Activated T-helper 2 cell treated with anti-CD3 and anti-CD28 coated beads, Interferon-gamma antibody, Interleukin-2, Interleukin-4, amounts not matched to agents 10 μg/mL and 5 μg/mL and 100 μg/mL, durations not matched to agents 14 hours and 24 hours and 36 hours (primary cell): ENCODE measurements at regions not wholly inside any gene's neighbourhood (a gene's known extent, or its start where the extent isn't known, plus 50 kb on each side); places are given as distances from the start of the nearest gene placed in this dataset.

Experiments
- DNase-seq: peaks from one replicate; pipeline ENCODE4 v3.0.0; 2021; ENCODE audit warnings: low spot score
- H3K27ac Mint-ChIP-seq: one replicate; pipeline ENCODE4 v1.8.0; 2021; ENCODE audit warnings: mixed read lengths
- H3K27me3 Mint-ChIP-seq: one replicate; pipeline ENCODE4 v1.8.0; 2021; ENCODE audit warnings: low read depth, mixed read lengths
- H3K36me3 Mint-ChIP-seq: one replicate; pipeline ENCODE4 v1.8.0; 2021; ENCODE audit warnings: low read depth, mixed read lengths
- H3K4me1 Mint-ChIP-seq: one replicate; pipeline ENCODE4 v1.8.0; 2021; ENCODE audit warnings: low read depth, mixed read lengths
- H3K4me3 Mint-ChIP-seq: one replicate; pipeline ENCODE4 v1.8.0; 2021; ENCODE audit warnings: low read depth, mild to moderate bottlenecking, moderate library complexity, mixed read lengths
- H3K9me3 Mint-ChIP-seq: one replicate; pipeline ENCODE4 v1.8.0; 2021; ENCODE audit warnings: mixed read lengths
- intact Hi-C: fragments of 100-400 bp; cut with micrococcal nuclease; formaldehyde crosslinking; loops from one replicate; pipeline ENCODE4 v1.15.1; 2023

- intact Hi-C loops, result no loop called here
- no peak for DNase-seq
- peaks cover 4% of the 10 kb centered on the region for H3K4me1 Mint-ChIP-seq
Measured at GRCh38 chr1:25146451-25146855, 85.8 kb downstream of the SYF2 start.

GRCh38 chr1:25145775-25146393, 86.4 kb downstream of the SYF2 start:
- peaks cover 4% of the 10 kb centered on the region for H3K4me1 Mint-ChIP-seq
- no peak overlapping the region for H3K27ac Mint-ChIP-seq
- DNase-seq, result no peak
- H3K4me3 Mint-ChIP-seq, result no peak overlapping the region
- intact Hi-C loops, result no loop called here
- no peaks in the 10 kb centered on the region for H3K9me3 Mint-ChIP-seq
- H3K27me3 Mint-ChIP-seq, result peaks cover 28% of the 10 kb centered on the region
- H3K36me3 Mint-ChIP-seq, result no peaks in the 10 kb centered on the region

More at GRCh38 chr1:25146451-25146855, 85.8 kb downstream of the SYF2 start:
- H3K27ac Mint-ChIP-seq, result no peak overlapping the region
- no peaks in the 10 kb centered on the region for H3K9me3 Mint-ChIP-seq
- peaks cover 33% of the 10 kb centered on the region for H3K27me3 Mint-ChIP-seq
- H3K36me3 Mint-ChIP-seq, result no peaks in the 10 kb centered on the region
- H3K4me3 Mint-ChIP-seq, result no peak overlapping the region

- Mint-ChIP-seq H3K27ac (no peak overlapping the region), H3K4me1 (no peaks in the 10 kb centered on the region), H3K9me3 (no peaks in the 10 kb centered on the region), H3K4me3 (no peak overlapping the region), H3K36me3 (no peaks in the 10 kb centered on the region), H3K27me3 (peaks cover 35% of the 10 kb centered on the region)
- intact Hi-C loops, result no loop called here
- no peak for DNase-seq
Measured at GRCh38 chr1:25140073-25140797, 92.1 kb downstream of the SYF2 start.

- H3K4me3 Mint-ChIP-seq, result no peak overlapping the region
- peaks cover 42% of the 10 kb centered on the region for H3K27me3 Mint-ChIP-seq
Measured at GRCh38 chr1:25137521-25138395, 94.5 kb downstream of the SYF2 start.

GRCh38 chr1:25137106-25137505, 95.2 kb downstream of the SYF2 start:
- H3K4me3 Mint-ChIP-seq, result no peak overlapping the region
- H3K36me3 Mint-ChIP-seq, result no peaks in the 10 kb centered on the region
- H3K27me3 Mint-ChIP-seq, result peaks cover 42% of the 10 kb centered on the region
- intact Hi-C loops, result no loop called here
- DNase-seq, result no peak
- H3K9me3 Mint-ChIP-seq, result no peaks in the 10 kb centered on the region
- no peaks in the 10 kb centered on the region for H3K4me1 Mint-ChIP-seq
- H3K27ac Mint-ChIP-seq, result no peak overlapping the region

More at GRCh38 chr1:25137521-25138395, 94.5 kb downstream of the SYF2 start:
- no peaks in the 10 kb centered on the region for H3K9me3 Mint-ChIP-seq
- no peak for DNase-seq
- no peaks in the 10 kb centered on the region for H3K4me1 Mint-ChIP-seq
- no peaks in the 10 kb centered on the region for H3K36me3 Mint-ChIP-seq
- intact Hi-C loops, result no loop called here
- H3K27ac Mint-ChIP-seq, result no peak overlapping the region

- peaks cover 39% of the 10 kb centered on the region for H3K27me3 Mint-ChIP-seq
Measured at GRCh38 chr1:25135909-25136308, 96.4 kb downstream of the SYF2 start.

GRCh38 chr1:25134801-25135461, 97.4 kb downstream of the SYF2 start:
- no peaks in the 10 kb centered on the region for H3K4me1 Mint-ChIP-seq
- no peak overlapping the region for H3K4me3 Mint-ChIP-seq
- no peaks in the 10 kb centered on the region for H3K9me3 Mint-ChIP-seq
- H3K36me3 Mint-ChIP-seq, result no peaks in the 10 kb centered on the region
- peaks cover 32% of the 10 kb centered on the region for H3K27me3 Mint-ChIP-seq
- intact Hi-C loops, result no loop called here
- no peak overlapping the region for H3K27ac Mint-ChIP-seq
- DNase-seq, result no peak

More at GRCh38 chr1:25135909-25136308, 96.4 kb downstream of the SYF2 start:
- Mint-ChIP-seq H3K36me3 (no peaks in the 10 kb centered on the region), H3K4me3 (no peak overlapping the region), H3K4me1 (no peaks in the 10 kb centered on the region), H3K9me3 (no peaks in the 10 kb centered on the region), H3K27ac (no peak overlapping the region)
- intact Hi-C loops, result no loop called here
- no peak for DNase-seq

GRCh38 chr1:25134307-25134706, 98.0 kb downstream of the SYF2 start:
- Mint-ChIP-seq H3K27me3 (peaks cover 30% of the 10 kb centered on the region), H3K4me1 (no peaks in the 10 kb centered on the region), H3K36me3 (no peaks in the 10 kb centered on the region), H3K9me3 (no peaks in the 10 kb centered on the region), H3K27ac (no peak overlapping the region), H3K4me3 (no peak overlapping the region)
- intact Hi-C loops, result no loop called here
- no peak for DNase-seq

GRCh38 chr1:25131794-25132193, 100.5 kb downstream of the SYF2 start:
- H3K27me3 Mint-ChIP-seq, result peaks cover 19% of the 10 kb centered on the region
- H3K4me3 Mint-ChIP-seq, result no peak overlapping the region
- no peaks in the 10 kb centered on the region for H3K36me3 Mint-ChIP-seq
- no peaks in the 10 kb centered on the region for H3K9me3 Mint-ChIP-seq
- no peak overlapping the region for H3K27ac Mint-ChIP-seq
- DNase-seq, result no peak
- H3K4me1 Mint-ChIP-seq, result no peaks in the 10 kb centered on the region
- intact Hi-C loops, result no loop called here

GRCh38 chr1:25130895-25131294, 101.4 kb downstream of the SYF2 start:
- no peak overlapping the region for H3K27ac Mint-ChIP-seq
- peaks cover 18% of the 10 kb centered on the region for H3K27me3 Mint-ChIP-seq
- no peaks in the 10 kb centered on the region for H3K36me3 Mint-ChIP-seq
- H3K4me3 Mint-ChIP-seq, result no peak overlapping the region
- H3K4me1 Mint-ChIP-seq, result peaks cover 2% of the 10 kb centered on the region
- DNase-seq, result no peak
- intact Hi-C loops, result no loop called here
- no peaks in the 10 kb centered on the region for H3K9me3 Mint-ChIP-seq

- Mint-ChIP-seq H3K36me3 (no peaks in the 10 kb centered on the region), H3K9me3 (no peaks in the 10 kb centered on the region), H3K4me1 (peaks cover 2% of the 10 kb centered on the region), H3K27me3 (peaks cover 15% of the 10 kb centered on the region), H3K4me3 (no peak overlapping the region), H3K27ac (no peak overlapping the region)
- intact Hi-C loops, result no loop called here
- DNase-seq, result no peak
Measured at GRCh38 chr1:25129380-25129779, 102.9 kb downstream of the SYF2 start.

GRCh38 chr1:25128121-25128621, 104.1 kb downstream of the SYF2 start:
- Mint-ChIP-seq H3K36me3 (no peaks in the 10 kb centered on the region), H3K9me3 (no peaks in the 10 kb centered on the region), H3K27me3 (peaks cover 6% of the 10 kb centered on the region), H3K4me1 (peaks cover 2% of the 10 kb centered on the region), H3K4me3 (no peak overlapping the region), H3K27ac (no peak overlapping the region)
- no peak for DNase-seq
- intact Hi-C loops, result no loop called here
